GM21576 (cell line): ENCODE measurements at regions not wholly inside any gene's neighbourhood (a gene's known extent, or its start where the extent isn't known, plus 50 kb on each side); places are given as distances from the start of the nearest gene placed in this dataset.

Experiments
- ATAC-seq: cut with Tn5 transposase; IDR thresholded peaks from one replicate; pipeline ENCODE4 v1.9.1; 2021; ENCODE audit warnings: mild to moderate bottlenecking, moderate library complexity; ENCODE audit not compliant: unreplicated experiment

GRCh38 chr7:137172105-137172590, 171.4 kb downstream of the PTN start:
- no peak for ATAC-seq

GRCh38 chr7:137169282-137169698, 174.2 kb downstream of the PTN start:
- ATAC-seq = no peak

- ATAC-seq = no peak
These were observed 175.9 kb downstream of the PTN start for GRCh38 chr7:137167609-137168008.

- no peak for ATAC-seq
These were observed 177.2 kb downstream of the PTN start for GRCh38 chr7:137166363-137166762.

- ATAC-seq = no peak
These were observed 177.7 kb downstream of the PTN start for GRCh38 chr7:137165786-137166185.

- ATAC-seq = no peak
These were observed 178.3 kb downstream of the PTN start for GRCh38 chr7:137165241-137165640.

- no peak for ATAC-seq
These were observed 179.3 kb downstream of the PTN start for GRCh38 chr7:137164251-137164650.

GRCh38 chr7:137160236-137160635, 183.3 kb downstream of the PTN start:
- no peak for ATAC-seq

GRCh38 chr7:137157256-137157655, 186.3 kb downstream of the PTN start:
- ATAC-seq = no peak

- no peak for ATAC-seq
These were observed 191.9 kb downstream of the PTN start for GRCh38 chr7:137151690-137152052.

GRCh38 chr7:137151041-137151689, 192.4 kb downstream of the PTN start:
- ATAC-seq = no peak

GRCh38 chr7:137147338-137147720, 196.2 kb downstream of the PTN start:
- no peak for ATAC-seq

GRCh38 chr7:137146552-137147337, 196.8 kb downstream of the PTN start:
- ATAC-seq = no peak

GRCh38 chr7:137146012-137146455, 197.5 kb downstream of the PTN start:
- no peak for ATAC-seq

- no peak for ATAC-seq
These were observed 201.2 kb downstream of the PTN start for GRCh38 chr7:137142376-137142775.

- no peak for ATAC-seq
These were observed 207.7 kb downstream of the PTN start for GRCh38 chr7:137135654-137136350.

- no peak for ATAC-seq
These were observed 212.8 kb downstream of the PTN start for GRCh38 chr7:137130751-137131158.

- ATAC-seq = no peak
These were observed 214.5 kb downstream of the PTN start for GRCh38 chr7:137129025-137129424.

- no peak for ATAC-seq
These were observed 215.7 kb downstream of the PTN start for GRCh38 chr7:137127806-137128205.

GRCh38 chr7:137127058-137127457, 216.5 kb downstream of the PTN start:
- no peak for ATAC-seq

- no peak for ATAC-seq
These were observed 221.4 kb downstream of the PTN start for GRCh38 chr7:137122145-137122544.

GRCh38 chr7:137120690-137121089, 222.8 kb downstream of the PTN start:
- peak; percentile 47 for ATAC-seq
